Stimulated activated CD4-positive, alpha-beta T cell treated with anti-CD3 and anti-CD28 coated beads, Interleukin-4, amount 100 ng/mL, for 4 hours (primary cell): ENCODE measurements at regions not wholly inside any gene's neighbourhood (a gene's known extent, or its start where the extent isn't known, plus 50 kb on each side); places are given as distances from the start of the nearest gene placed in this dataset.
"Not testable (repeated sequence)": the region's sequence is repeated elsewhere in the genome, so short reads cannot be mapped to it uniquely, and the experiment has no call there.

Source experiments
- DNase-seq, 2 experiments: peaks; one replicate each; pipeline ENCODE4 v3.0.0-alpha.2; 2020

DNA sequence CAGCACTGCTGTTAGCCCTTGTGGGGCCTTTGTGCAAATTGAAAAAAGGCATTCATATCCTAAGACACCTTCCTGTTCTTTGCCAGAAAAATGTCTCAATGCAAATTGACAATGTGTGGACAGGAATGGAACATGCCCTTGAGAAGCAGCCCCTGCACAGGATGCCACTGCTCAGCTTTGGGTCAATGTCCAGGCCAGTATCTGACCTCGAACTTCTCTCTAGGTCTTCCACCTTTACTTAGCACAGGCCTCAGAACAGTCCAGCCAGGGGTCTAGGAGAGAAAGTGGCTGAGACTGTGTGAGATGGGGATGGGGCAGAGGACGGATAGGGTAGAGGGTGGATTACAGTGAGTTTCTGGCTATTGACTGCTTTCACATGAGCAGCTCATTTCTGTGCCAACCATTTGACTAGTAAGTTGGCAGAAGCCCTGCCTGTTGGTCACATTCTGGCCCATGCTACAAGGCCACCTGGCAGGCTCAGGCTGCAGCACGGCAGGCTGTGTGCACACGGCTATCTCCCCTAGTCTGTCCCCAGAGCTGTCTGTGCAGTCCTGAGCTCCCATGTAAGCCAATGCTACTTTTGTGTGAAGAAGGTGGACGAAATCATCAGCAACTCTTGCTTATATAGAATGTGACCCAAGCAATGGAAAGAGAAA lies 254.5 kb upstream of the PLGLB1 start:
- DNase-seq = not testable (repeated sequence)

DNA sequence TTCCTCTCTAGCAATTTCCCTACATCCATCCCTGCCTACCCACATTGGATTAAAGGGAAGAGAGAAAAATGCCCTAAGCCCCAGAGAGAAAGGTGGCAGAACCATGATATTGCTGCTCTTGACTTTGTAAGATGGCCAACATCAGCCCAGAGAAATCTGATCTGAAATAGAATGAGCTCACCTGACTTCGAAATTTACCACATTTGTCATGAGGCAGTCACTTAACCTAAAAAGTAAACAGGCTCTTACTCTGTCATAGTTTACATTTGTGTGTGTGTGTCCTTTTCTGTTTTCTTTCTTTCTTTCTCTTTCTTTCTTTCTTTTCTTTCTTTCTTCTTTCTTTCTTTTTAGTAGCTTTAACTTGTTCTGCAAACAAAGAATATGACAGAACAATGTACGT lies 255.0 kb upstream of the PLGLB1 start:
- DNase-seq = not testable (repeated sequence)

DNA sequence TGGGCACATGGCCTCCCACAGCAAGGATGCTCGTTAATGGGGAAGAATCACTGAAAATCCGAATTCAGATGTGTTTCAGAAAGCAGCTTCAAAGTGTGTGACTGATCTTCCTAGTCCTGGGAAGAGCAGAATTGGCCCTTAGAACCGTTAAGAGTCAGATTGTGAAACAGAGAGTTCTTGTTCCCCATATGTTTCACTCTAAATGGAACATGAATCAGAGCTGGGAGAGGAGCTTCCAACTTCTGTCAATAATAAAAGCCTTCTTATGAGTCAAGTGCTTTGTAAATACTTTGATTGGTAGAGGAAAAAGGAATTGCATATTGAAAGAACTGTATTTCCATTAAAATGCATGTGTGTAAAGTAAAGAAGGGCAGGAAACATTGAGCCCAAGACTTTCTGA lies 256.1 kb upstream of the PLGLB1 start:
- DNase-seq = not testable (repeated sequence)

DNA sequence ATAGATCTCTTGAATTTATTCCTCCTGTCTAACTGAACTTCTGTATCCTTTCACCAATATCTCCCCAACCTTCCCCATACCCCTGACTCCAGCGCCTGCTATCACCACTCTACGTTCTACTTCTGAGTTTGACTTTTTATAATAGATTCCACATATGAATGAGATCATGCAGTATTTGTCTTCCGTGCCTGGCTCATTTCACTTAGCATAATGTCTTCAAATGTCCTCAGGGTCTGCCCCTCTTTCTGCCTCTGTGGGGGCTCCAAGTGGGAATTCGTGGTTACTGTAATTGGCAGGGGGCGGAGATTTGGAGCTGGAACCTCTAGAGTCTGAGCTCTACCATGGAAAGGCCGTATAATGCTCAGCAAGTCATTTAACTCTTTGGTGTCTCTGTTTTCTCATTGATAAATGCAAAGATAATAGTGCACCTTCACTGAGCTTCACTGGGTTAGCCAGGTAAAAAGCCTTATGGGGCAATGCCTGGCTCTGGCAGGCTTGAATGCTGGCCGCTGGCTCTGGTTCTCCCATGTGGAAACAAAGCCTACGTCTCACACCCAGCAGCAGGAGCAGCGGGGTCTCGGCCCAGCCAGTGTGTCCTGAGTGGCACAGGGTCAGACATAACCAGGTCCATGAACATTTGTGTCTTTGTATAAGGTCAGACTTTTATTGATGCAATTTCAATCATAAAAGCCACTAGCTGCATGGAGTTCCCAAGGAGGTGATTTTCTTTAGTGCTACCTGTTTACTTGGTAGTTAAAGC lies 259.1 kb upstream of the PLGLB1 start:
- not testable (repeated sequence) for DNase-seq

DNA sequence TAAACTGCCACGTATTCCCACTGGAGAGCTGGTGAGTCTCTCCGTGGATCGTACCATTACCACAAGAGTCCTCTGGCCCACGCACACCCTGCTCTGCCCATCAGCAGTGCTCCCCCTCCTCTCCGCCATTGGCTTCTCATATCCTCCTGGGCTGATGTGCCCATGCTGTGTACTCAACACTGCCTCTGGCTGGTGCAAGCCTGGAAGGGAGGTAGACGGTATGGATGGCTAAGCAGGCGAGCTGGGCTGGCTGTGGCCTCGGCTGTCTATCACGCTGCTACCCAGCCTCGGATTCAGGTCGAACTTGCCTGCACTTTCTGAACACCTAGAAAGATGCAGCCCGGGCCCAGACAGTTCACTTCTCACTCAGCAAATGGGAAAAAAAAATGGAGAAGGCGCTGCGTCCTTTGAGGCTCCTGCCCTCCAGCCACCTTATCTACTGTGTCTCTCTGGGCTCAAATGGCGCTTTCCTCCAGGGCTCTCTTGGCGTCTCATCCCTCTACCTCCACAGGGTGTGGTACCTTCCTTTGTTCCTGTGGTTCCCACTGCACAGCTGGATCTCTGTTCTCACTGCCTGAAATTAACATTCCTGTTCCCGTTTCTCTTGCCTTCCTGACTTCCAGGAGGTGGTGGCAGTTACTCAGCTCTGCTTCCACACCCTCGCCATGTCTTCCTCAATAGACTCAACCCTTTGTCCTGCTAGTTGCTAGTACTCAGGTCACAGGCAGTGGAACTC lies 262.3 kb upstream of the PLGLB1 start:
- DNase-seq = not testable (repeated sequence)

DNA sequence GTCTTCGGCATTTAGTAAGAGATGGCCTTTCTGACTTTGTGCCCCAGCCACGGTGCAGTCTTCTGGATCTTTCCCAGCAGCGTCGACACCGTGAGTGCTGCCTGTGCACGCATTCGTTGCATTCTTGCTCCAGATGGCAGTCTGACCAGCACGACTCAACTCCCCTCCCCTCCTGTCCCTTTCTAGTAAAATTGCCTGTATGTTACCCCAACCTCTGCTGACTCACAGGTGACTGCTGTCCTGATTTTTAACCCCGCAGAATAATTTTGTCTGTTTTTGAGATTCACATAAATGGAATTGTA lies 262.8 kb upstream of the PLGLB1 start:
- not testable (repeated sequence) for DNase-seq

DNA sequence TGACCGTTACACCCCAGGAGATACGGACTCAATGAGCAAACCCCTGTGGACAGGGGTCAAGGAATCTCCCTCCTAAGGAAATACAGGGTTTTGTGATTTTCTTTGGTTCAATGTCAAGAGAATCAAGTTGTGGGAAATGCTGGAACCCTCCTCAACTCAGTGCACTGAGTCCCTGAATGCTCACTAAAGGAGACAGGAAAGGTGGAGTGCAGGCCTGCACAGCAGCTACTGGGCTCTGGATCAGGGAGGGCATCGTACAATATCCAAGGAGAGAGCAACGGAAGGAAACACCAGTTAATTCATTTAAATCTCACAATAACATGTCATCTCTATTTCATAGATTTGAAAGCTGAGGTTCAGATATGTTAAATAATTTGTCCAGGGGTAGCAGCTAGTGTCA lies 263.5 kb upstream of the PLGLB1 start:
- DNase-seq = not testable (repeated sequence)

DNA sequence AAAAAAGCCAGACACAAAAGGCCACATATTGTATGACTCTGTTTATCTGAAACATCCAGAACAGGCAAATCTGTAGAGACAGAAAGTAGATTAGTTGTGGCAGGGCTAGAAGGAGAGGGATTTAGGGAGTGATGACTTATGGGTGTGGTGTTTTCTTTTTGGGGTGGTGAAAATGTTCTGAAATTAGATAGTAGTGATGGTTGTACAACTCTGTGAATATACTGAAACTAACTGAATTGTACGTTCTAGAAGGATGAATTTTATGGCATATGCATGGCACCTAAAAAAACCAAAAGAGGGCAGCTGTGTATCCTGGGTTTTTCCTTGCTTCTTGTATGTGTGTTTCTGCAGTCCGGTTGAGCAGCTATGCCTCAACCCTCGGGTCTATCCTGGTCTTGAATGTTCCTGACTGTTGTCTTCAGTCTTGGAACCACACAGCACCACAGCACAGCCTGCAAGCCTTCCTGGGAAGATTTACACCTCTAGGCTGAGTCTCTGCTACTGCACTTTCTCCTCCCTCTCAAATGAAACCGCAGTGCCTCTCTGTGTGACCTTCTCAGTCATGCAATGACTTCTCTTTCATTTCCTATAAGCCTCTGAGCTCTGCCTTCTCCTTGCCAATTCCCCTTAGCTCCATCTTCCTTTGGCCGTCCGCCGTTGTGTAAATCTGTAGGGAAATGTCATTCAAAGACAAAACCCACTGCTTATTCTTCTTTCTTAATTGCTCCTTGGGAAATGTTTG lies 269.1 kb upstream of the PLGLB1 start:
- not testable (repeated sequence) for DNase-seq

DNA sequence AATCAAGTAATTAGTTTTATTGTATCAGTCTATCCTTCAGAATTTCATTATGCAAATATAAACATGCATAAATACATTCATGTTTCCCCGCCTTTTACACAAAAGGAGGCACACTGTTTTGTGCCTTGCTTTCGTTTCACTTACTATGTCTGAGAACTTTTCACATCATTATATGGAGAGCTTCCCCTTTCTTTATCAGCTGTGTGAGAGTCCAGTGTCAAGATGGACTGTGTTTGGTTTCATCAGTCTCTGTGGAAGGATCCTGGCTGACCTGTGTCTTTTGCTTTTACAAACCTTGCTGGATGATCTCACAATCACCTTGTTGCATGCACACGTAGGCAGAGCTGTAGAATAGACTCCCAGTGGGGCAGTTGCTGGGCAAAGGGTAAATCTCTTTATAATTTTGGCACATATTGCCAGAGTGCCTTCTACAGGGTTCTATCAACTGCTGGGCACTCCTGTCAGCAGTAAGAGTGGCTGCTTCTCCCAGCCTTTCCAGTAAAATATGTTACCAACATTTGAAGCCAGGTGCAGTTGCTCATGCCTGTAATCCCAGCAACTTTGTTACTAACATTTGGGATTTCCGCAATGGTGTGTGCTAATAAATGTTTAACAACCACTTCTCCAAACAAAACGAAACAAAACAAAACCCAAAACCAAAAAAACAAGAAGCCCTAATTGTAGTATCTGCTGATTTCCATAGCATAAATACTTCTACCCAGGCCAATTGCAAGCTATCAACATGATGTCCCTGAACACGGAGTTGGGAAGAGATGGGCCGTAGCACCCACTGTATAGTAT lies 270.0 kb upstream of the PLGLB1 start:
- not testable (repeated sequence) for DNase-seq

DNA sequence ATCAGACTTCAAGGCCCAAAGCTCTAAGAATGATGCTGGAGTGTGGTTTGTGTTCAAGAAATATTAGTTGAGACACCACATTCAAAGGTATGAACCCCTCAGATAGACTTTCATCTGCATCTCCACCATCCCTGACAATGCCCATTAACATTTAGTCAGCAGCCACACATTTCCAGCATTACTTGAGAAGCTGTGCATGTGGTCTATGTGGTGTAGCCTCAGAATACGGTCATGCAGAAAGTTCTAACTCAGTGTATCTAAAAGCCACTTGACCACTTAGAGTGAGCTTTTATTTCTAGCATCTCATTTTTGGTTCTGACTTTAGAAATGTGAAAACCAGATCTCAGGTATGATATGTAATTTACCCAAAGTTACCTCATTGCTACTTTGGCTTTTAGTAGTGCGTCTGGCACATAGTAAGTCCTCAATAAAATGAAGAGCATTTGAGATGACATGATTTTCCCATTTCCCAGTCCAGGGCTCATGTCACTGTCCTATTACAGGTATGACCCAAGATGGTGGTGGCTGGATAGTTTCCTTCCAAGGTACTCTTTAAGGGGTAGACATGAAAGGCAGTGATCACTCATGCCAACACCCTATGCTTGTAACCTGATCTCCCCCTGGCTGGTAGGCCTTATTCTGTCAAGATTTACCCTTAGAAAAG lies 272.4 kb upstream of the PLGLB1 start:
- not testable (repeated sequence) for DNase-seq

DNA sequence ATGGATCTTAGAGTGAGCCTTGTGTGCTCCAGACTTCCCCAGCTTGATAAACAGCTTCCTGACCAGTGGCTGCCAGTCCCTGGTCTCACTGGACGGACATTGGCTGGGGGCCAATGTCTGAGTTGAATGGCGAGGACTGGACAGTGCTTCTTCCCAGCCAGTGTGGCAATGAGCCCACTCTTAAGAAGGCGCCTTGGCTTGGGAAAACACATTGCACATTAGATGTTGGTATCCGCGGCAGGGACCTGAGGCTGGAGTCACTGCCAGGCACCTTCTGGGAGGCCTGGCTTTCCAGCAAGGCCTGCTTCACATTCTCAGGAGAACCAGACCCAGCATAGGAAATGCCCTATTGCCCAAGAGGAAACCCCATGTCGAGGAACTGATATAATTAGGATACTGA lies 273.5 kb upstream of the PLGLB1 start:
- not testable (repeated sequence) for DNase-seq

DNA sequence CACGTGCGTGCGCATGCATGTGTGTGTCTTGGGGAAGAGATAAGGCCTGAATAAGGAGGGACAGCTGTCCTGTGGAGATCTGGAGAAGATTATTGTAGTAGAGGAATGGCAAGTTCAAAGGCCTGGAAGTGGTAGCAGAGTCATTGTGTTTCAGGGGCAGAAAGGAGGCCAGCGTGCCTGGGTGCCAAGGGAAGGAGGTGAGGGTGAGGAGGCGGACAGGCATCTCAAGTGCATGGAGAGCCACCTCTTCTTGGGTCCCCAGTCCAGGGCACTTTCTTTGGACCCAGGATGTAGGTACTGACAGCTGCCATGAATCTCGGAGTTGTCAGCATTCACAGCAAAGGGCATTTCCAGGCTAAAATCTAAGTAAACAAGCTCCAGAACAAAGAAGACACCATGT lies 279.7 kb upstream of the PLGLB1 start:
- not testable (repeated sequence) for DNase-seq

DNA sequence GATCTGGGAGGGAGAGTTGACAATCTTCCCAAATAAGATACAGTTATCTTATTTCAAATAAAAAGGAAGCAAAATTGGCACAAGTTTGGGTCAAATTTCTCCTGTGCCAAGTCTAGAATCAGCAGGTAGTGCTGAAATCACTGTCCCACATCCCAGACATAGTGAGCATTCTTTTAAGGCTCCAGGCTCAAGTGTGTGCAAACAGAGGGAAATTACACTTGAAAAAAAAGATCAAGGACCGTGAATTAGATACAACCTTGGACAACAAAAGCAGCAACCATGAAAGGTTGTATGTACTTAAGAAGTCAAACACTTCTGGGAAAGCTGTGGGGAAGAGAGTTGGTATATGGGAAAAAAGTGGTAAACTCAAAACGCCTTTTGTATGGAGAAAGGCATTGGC lies 280.2 kb upstream of the PLGLB1 start:
- DNase-seq = not testable (repeated sequence)

DNA sequence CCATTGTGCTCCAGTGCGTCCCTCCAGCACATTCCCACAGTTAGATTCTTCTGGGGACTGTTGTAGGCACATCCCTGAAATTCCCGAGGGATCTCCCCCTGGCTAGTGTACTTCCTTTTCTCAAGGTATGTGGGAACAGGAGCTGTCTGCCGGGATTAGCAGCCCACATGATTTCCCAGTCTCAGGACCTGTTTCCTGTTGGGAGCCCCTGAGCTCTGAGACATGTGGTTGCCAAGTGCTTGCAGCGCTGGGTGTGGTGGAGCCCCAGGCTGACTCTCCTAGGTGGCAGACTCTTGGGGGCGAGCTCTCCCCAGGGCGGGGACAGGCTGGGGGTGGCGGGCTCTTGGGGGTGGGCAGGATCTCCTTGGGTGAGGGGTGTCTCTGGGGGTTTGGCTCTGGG lies 287.0 kb upstream of the PLGLB1 start:
- not testable (repeated sequence) for DNase-seq

DNA sequence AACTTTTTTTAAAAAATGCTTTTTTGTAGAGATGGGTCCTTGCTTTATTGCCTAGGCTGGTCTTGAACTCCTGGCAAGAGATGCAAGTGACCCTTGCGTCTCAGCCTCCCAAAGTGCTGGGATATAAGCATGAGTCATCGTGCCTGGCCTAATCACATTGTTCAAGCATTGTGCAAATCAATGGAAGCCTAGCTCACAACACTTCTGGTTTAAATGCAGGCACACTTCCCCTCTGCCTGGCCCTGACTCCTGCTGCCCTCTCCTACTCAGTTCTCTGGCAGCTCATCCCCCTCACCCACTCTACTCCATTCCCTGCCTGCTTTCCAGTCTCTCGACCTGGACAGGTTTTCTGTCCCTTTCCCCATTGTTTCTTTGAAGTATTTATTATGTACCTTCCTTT lies 288.1 kb upstream of the PLGLB1 start:
- DNase-seq = not testable (repeated sequence)

DNA sequence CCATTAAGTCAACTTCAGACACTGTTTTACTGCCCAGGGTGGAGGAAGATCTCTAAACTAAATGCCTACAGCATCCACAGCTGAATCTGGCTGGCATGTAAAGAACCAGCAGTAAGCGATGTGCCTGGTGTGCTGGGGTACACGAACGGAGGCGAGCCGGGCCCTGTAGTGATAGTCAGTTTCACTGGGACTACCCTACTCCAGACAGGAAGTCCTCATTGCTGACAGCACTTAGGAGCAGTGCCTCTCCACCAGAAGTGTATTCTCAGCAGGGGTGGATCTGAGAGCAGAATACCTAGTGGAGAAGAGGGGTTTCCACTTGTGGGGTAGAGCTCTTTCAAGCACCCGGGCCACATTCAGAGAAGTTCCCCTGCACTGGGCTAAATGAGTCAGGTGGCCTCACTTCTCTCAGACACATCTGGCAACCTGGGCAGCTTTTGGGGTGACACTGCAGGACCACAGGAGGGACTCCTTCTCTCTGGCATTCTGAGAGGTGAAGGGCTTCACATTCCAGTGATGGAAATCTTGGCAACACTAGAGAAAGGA lies 290.3 kb upstream of the PLGLB1 start:
- not testable (repeated sequence) for DNase-seq

DNA sequence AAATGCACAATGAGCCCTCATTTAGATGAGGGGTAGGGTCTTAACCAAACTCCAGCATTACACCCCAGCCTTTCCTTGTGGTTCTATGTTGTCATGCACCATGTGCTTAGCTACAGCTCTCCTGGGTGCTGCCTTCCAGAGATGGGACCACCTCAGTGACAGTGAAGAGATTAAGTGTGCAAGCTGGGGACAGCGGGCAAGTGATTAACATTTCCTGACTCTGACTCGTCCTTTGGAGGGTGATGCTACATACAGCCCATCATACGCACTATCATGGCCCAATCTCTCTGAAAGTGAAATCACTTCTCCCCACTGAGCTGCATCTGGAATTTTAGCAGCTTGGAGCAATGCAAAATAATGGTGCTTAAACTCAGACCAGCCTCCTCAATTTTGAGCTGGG lies 293.0 kb upstream of the PLGLB1 start:
- not testable (repeated sequence) for DNase-seq

DNA sequence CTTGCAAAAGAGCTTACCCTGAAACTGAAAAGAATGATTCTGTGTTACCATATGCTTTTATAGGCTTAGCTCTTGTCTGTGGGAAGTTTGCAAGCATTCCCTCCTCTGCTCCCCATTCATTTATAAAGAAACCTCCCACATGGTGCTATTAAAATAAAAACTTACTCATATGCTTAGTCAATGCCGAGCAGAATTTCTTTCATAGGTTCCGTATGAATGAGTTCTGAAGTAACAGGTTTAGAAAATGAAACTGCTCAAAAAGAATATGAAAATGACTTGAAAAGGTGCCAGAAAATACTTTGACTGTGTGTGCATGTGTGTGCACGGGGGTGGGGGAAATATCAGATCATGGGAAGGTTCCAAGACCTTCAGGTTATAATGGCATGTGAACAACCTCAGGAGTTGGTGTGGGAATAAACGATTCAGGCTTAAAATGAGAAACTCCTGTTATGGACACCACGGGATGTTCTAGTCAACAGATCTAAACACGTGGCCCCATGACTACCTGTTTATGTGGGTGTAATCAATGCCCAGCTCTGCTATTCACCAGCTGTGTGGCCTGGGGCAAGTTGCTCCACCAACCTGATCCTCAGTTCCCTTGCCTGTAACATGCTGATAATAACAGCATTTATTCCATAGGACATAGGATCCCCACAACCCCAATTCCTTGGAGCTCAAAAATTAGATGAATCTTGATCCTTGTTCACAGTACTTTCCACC lies 293.7 kb upstream of the PLGLB1 start:
- peak; percentile 23 to 35 for DNase-seq

DNA sequence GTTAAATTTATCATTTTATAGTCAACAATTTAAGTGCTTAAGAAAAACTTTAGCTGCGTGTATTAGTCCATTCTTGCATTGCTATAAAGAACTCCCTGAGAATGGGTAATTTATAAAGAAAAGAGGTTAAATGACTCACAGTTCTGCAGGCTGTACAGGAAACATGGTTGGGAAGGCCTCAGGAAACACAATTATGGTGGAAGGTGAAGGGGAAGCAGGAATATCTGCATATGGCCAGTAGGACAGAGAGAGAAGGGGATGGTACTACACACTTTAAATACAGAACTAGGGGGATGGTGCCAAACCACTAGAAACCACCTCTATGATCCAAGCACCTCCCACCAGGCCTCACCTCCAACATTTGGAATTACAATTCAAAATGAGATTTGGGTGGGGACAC lies 295.5 kb upstream of the PLGLB1 start:
- DNase-seq = not testable (repeated sequence)

DNA sequence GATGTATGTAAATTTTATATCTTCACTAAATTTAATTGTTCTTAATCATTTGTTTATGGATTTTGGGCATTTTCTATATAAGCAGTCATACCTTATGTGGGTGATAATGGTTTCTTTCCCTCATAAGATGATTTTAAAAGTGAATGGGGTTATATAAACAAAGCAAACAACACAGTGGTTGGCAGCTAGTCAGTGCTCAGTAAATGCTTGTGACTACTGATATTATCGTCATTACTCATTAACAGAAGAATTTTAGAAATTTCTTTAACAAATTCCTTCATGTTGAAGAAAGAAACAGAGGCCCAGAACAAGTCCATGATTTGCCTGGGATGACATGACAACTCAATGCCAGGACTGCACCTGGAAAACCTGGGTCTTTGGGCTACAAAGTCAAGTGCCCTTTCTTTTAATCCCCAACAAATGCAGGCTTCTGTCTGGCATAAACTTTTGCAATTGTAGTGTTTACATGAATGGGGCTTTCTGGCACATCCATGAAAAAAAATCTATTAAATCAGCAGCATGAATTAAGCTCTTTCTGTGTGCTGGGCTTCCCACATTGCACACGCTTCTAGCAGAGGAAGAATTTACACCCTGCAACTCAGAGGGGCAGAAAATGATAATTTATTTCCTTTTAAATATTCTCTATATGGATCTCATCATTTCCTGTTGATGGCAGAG lies 297.3 kb upstream of the PLGLB1 start:
- not testable (repeated sequence) for DNase-seq
